Right ventricle myocardium superior (tissue), 1 donor: ENCODE measurements at regions not wholly inside any gene's neighbourhood (a gene's known extent, or its start where the extent isn't known, plus 50 kb on each side); places are given as distances from the start of the nearest gene placed in this dataset.

Experiments
- ATAC-seq: fragments of 200-7000 bp; cut with Tn5 transposase; one replicate; pipeline ENCODE4 v1.9.1; 2020; ENCODE audit warnings: mild to moderate bottlenecking; ENCODE audit not compliant: poor library complexity
- DNase-seq: peaks from one replicate; pipeline ENCODE4 v3.0.0-alpha.2; 2020
- intact Hi-C: fragments of 100-400 bp; cut with DNase I; formaldehyde crosslinking; loops from one replicate; pipeline ENCODE4 v1.11.2; 2022
- donor health status: DM: no; HTN: yes; CAD: no; lungs with severe emphysema.

GRCh38 chr3:34002569-34003100, 204.2 kb downstream of the PDCD6IP start:
- DNase-seq (no peak), ATAC-seq (no peak)
- intact Hi-C loops = no loop called here

GRCh38 chr3:34005886-34006285, 207.5 kb downstream of the PDCD6IP start:
- no peak for ATAC-seq
- DNase-seq = no peak
- intact Hi-C loops = no loop called here

GRCh38 chr3:34008191-34008590, 209.8 kb downstream of the PDCD6IP start:
- DNase-seq (no peak), ATAC-seq (no peak)
- intact Hi-C loops = no loop called here

GRCh38 chr3:34008836-34009809, 210.7 kb downstream of the PDCD6IP start:
- no peak for DNase-seq
- intact Hi-C loops = no loop called here
- ATAC-seq = no peak

GRCh38 chr3:34011171-34012101, 213.0 kb downstream of the PDCD6IP start:
- DNase-seq (no peak), ATAC-seq (no peak)
- intact Hi-C loops = no loop called here

GRCh38 chr3:34012102-34012461, 213.7 kb downstream of the PDCD6IP start:
- ATAC-seq (peak; percentile 60), DNase-seq (no peak)
- intact Hi-C loops = no loop called here

- DNase-seq = no peak
- no peak for ATAC-seq
- intact Hi-C loops = no loop called here
Measured at GRCh38 chr3:34013818-34014570, 215.6 kb downstream of the PDCD6IP start.

GRCh38 chr3:34015204-34016142, 217.0 kb downstream of the PDCD6IP start:
- intact Hi-C loops = no loop called here
- no peak for ATAC-seq

GRCh38 chr3:34016925-34017587, 218.6 kb downstream of the PDCD6IP start:
- intact Hi-C loops = no loop called here
- ATAC-seq (no peak), DNase-seq (no peak)

More at GRCh38 chr3:34015204-34016142, 217.0 kb downstream of the PDCD6IP start:
- DNase-seq = no peak

GRCh38 chr3:34017757-34018156, 219.3 kb downstream of the PDCD6IP start:
- intact Hi-C loops = no loop called here
- DNase-seq = no peak
- ATAC-seq = no peak

GRCh38 chr3:34019158-34019557, 220.7 kb downstream of the PDCD6IP start:
- intact Hi-C loops = no loop called here
- DNase-seq (no peak), ATAC-seq (no peak)

GRCh38 chr3:34020170-34020569, 221.7 kb downstream of the PDCD6IP start:
- ATAC-seq (no peak), DNase-seq (no peak)
- intact Hi-C loops = no loop called here

GRCh38 chr3:34020726-34021680, 222.6 kb downstream of the PDCD6IP start:
- no peak for DNase-seq
- no peak for ATAC-seq
- intact Hi-C loops = no loop called here

GRCh38 chr3:34022147-34022546, 223.7 kb downstream of the PDCD6IP start:
- ATAC-seq = no peak
- intact Hi-C loops = no loop called here
- no peak for DNase-seq

GRCh38 chr3:34024447-34025240, 226.2 kb downstream of the PDCD6IP start:
- DNase-seq = no peak
- ATAC-seq = no peak
- intact Hi-C loops = no loop called here
